Glutamatergic neuron (in vitro differentiated cells): ENCODE measurements at regions not wholly inside any gene's neighbourhood (a gene's known extent, or its start where the extent isn't known, plus 50 kb on each side); places are given as distances from the start of the nearest gene placed in this dataset.

Experiments used
- DNase-seq: peaks from one replicate; pipeline ENCODE4 v3.0.0; 2022
- H3K27ac Mint-ChIP-seq: one replicate; pipeline ENCODE4 v1.8.0; 2020; ENCODE audit warnings: mild to moderate bottlenecking, mixed read lengths, inconsistent platforms; ENCODE audit not compliant: unreplicated experiment
- H3K27me3 Mint-ChIP-seq: one replicate; pipeline ENCODE4 v1.8.0; 2020; ENCODE audit warnings: mild to moderate bottlenecking, moderate library complexity, mixed read lengths, inconsistent platforms; ENCODE audit not compliant: unreplicated experiment
- H3K36me3 Mint-ChIP-seq: one replicate; pipeline ENCODE4 v1.8.0; 2020; ENCODE audit warnings: mild to moderate bottlenecking, mixed read lengths, inconsistent platforms; ENCODE audit not compliant: unreplicated experiment
- H3K4me1 Mint-ChIP-seq: one replicate; pipeline ENCODE4 v1.8.0; 2020; ENCODE audit warnings: mild to moderate bottlenecking, low read depth, mixed read lengths, inconsistent platforms; ENCODE audit not compliant: unreplicated experiment
- H3K4me3 Mint-ChIP-seq: one replicate; pipeline ENCODE4 v1.8.0; 2020; ENCODE audit warnings: mild to moderate bottlenecking, mixed read lengths, inconsistent platforms; ENCODE audit not compliant: unreplicated experiment
- H3K9me3 Mint-ChIP-seq: one replicate; pipeline ENCODE4 v1.8.0; 2020; ENCODE audit warnings: mild to moderate bottlenecking, moderate library complexity, mixed read lengths, inconsistent platforms; ENCODE audit not compliant: unreplicated experiment
- TF ChIP-seq, protein P1 (sequence below): fragments of 200-600 bp; sonication (generic); IDR thresholded peaks from one replicate; pipeline ENCODE4 v1.5.0; 2021; ENCODE audit not compliant: partially characterized antibody, unreplicated experiment

DNA sequence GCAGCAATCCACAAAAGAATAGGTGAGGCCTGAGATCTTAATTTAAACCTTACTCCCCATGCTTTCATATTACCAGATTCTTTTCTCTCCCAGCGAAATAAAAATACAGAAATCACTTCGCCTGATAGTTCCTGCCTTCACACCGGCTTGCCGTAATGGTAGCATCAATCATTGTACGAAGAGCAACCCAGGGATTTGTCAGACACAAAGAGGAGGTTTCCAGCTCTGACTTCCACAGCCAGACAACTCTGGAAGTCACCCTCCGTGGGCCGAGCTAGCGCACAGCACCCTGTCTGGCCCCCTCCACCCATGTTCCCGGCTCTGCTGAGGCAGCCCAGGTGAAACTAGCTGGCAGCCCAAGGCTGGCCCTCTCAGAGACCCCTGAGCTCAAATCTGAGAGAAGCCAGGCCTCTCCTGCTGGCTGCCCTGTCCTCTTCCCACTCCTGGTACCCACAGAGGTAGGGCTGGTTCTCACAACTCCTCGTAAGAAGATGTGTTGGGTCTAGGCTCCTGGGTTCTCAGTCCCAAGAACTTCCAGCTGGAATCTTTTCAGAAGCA lies 156.9 kb upstream of the BNIP2 start:
- DNase-seq = no peak
- Mint-ChIP-seq H3K9me3 (peaks cover 5% of the 10 kb centered on the region), H3K4me1 (no peaks in the 10 kb centered on the region), H3K27ac (no peak overlapping the region), H3K36me3 (no peaks in the 10 kb centered on the region), H3K27me3 (no peaks in the 10 kb centered on the region), H3K4me3 (no peak overlapping the region)
- TF ChIP-seq, protein P1, sequence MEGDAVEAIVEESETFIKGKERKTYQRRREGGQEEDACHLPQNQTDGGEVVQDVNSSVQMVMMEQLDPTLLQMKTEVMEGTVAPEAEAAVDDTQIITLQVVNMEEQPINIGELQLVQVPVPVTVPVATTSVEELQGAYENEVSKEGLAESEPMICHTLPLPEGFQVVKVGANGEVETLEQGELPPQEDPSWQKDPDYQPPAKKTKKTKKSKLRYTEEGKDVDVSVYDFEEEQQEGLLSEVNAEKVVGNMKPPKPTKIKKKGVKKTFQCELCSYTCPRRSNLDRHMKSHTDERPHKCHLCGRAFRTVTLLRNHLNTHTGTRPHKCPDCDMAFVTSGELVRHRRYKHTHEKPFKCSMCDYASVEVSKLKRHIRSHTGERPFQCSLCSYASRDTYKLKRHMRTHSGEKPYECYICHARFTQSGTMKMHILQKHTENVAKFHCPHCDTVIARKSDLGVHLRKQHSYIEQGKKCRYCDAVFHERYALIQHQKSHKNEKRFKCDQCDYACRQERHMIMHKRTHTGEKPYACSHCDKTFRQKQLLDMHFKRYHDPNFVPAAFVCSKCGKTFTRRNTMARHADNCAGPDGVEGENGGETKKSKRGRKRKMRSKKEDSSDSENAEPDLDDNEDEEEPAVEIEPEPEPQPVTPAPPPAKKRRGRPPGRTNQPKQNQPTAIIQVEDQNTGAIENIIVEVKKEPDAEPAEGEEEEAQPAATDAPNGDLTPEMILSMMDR = no peak

DNA sequence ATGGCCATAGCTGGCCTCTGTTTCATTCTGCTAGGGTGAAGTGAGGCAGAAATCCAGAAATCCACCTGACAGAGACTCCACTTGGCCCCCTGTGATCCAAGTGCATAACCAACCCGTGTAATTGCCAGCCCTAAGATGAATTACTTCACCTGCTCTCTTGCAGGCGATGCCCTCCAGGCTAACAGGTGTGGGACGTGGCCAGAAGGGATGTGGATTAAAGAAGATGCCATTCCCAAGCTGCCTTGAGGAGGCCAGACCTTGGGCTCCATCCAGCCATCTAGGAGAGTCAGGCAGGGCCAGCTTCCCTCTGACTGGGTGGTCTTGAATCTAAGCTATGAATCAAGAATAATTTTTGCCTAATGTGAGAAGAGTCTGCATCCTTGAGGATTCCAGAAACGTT lies 154.5 kb upstream of the BNIP2 start:
- TF ChIP-seq, protein P1 = no peak
- DNase-seq = no peak
- H3K9me3 Mint-ChIP-seq = peaks cover 2% of the 10 kb centered on the region
- no peak overlapping the region for H3K27ac Mint-ChIP-seq
- no peak overlapping the region for H3K4me3 Mint-ChIP-seq
- H3K27me3 Mint-ChIP-seq = no peaks in the 10 kb centered on the region
- H3K4me1 Mint-ChIP-seq = no peaks in the 10 kb centered on the region
- H3K36me3 Mint-ChIP-seq = no peaks in the 10 kb centered on the region

DNA sequence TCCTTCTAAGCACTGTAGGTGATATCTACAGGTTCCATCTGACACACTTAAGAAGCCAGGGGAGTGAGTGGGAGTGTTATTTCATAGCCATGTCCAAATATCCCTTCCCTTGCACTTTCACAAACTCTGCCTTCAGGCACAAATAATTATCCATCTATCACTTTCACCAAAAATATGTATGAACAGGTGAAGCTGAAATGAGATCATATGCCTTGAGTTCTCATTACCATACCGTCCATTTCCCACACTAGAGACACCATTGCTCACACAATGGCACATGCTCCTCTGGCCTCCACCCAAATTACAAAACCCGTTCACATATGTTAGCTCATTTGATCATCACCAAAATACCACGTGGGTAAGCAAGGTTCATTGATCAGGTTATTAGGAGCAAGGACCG lies 151.9 kb upstream of the BNIP2 start:
- no peak overlapping the region for H3K27ac Mint-ChIP-seq
- no peaks in the 10 kb centered on the region for H3K27me3 Mint-ChIP-seq
- DNase-seq = no peak
- no peak overlapping the region for H3K4me3 Mint-ChIP-seq
- no peaks in the 10 kb centered on the region for H3K4me1 Mint-ChIP-seq
- H3K36me3 Mint-ChIP-seq = no peaks in the 10 kb centered on the region
- H3K9me3 Mint-ChIP-seq = peaks cover 2% of the 10 kb centered on the region
- TF ChIP-seq, protein P1 = no peak

DNA sequence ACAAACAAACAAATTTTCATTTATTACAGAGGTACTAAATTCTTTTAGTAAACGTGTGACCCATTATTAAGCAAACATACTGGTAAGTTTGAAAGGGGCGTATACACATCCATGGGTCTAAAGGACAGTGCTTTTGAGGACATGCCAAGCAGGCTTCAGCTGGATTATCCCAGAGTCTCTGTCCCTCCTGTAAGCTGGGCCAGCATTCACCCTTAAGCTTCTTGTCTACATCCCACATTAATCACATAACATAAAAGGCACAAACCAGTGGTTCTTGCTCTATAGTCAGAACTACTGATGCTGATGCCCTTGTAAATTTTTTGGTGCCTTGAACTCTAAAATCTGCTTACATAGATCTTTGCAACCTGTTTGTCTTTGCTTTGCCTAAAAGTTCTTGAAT lies 150.8 kb upstream of the BNIP2 start:
- Mint-ChIP-seq H3K9me3 (peaks cover 2% of the 10 kb centered on the region), H3K27me3 (no peaks in the 10 kb centered on the region), H3K36me3 (no peaks in the 10 kb centered on the region), H3K4me1 (no peaks in the 10 kb centered on the region), H3K27ac (no peak overlapping the region), H3K4me3 (no peak overlapping the region)
- DNase-seq = no peak
- TF ChIP-seq, protein P1 = no peak

DNA sequence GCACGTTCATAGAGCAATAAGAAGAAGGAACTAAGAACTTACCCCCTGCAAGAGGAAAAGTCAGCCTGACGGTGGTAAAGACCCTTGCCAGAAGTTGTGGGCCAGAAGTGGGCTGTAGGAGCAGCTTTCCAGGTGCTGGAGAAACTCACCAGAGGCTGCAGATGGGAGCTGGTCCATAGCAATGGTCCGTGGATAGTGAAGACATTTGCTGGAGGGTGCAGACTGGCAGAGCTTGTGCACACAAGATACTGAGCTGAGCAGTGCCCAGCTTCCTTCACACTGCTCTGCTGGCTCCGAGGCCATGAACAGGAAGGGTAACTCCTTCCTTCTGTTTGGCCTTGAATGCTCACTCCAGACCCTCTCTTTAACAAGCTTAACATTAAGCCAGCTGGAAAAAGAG lies 149.8 kb upstream of the BNIP2 start:
- H3K27me3 Mint-ChIP-seq = no peaks in the 10 kb centered on the region
- H3K36me3 Mint-ChIP-seq = no peaks in the 10 kb centered on the region
- H3K4me3 Mint-ChIP-seq = no peak overlapping the region
- H3K4me1 Mint-ChIP-seq = no peaks in the 10 kb centered on the region
- H3K9me3 Mint-ChIP-seq = peaks cover 2% of the 10 kb centered on the region
- no peak overlapping the region for H3K27ac Mint-ChIP-seq
- DNase-seq = no peak
- TF ChIP-seq, protein P1 = no peak
